IMR-90 (cell line): ENCODE measurements at regions not wholly inside any gene's neighbourhood (a gene's known extent, or its start where the extent isn't known, plus 50 kb on each side); places are given as distances from the start of the nearest gene placed in this dataset.

Experiments used
- ATAC-seq: fragments of 200-7000 bp; cut with Tn5 transposase; 2 replicates; pipeline ENCODE4 v1.9.1; 2020; ENCODE audit warnings: low read depth, mild to moderate bottlenecking, moderate library complexity
- BruUV-seq: library from RNA; stranded (reverse); fragments of 400-500 nt; replicated peaks from 2 replicates; lab custom pipeline; 2021; lab: Mats Ljungman, UMichigan
- CTCF ChIA-PET: fragments of 300-600 bp; formaldehyde crosslinking; extraction: SDS; loops from one replicate; lab custom pipeline; 2021; ENCODE audit warnings: antibody characterized with exemption; lab: Yijun Ruan, JAX
- POLR2A ChIA-PET: fragments of 300-600 bp; sonication (Branson Sonifier 250); formaldehyde crosslinking; loops from one replicate; lab custom pipeline; 2022; ENCODE audit warnings: antibody characterized with exemption; ENCODE audit not compliant: unreplicated experiment; lab: Charles Lee
- DNase-seq: peaks from one replicate; pipeline ENCODE4 v3.0.0; 2013
- H2AFZ ChIP-seq: replicated peaks from 2 replicates; pipeline ENCODE3; 2013; ENCODE audit warnings: low read length, mild to moderate bottlenecking; ENCODE audit not compliant: poor library complexity
- H2AK5ac ChIP-seq: 2 replicates; pipeline ENCODE4 v1.6.1; 2013; ENCODE audit warnings: low read depth, low read length, inconsistent platforms
- H2AK9ac ChIP-seq: replicated peaks from 2 replicates; pipeline ENCODE3; 2013; ENCODE audit warnings: mild to moderate bottlenecking, low read depth, low read length, moderate library complexity; ENCODE audit not compliant: poor library complexity
- H2BK120ac ChIP-seq: 2 replicates; pipeline ENCODE4 v1.6.1; 2013; ENCODE audit warnings: low read depth, low read length, inconsistent platforms
- H2BK15ac ChIP-seq: 3 replicates; pipeline ENCODE4 v1.6.1; 2013; ENCODE audit warnings: low read depth, low read length, inconsistent platforms
- H2BK20ac ChIP-seq: 2 replicates; pipeline ENCODE4 v1.6.1; 2013; ENCODE audit warnings: low read depth, mild to moderate bottlenecking, inconsistent platforms, low read length, moderate library complexity
- H2BK5ac ChIP-seq: 2 replicates; pipeline ENCODE4 v1.6.1; 2013; ENCODE audit warnings: mild to moderate bottlenecking, low read depth, low read length, inconsistent platforms; ENCODE audit not compliant: poor library complexity, severe bottlenecking
- H3K14ac ChIP-seq: replicated peaks from 2 replicates; pipeline ENCODE4 v1.6.1; 2013; ENCODE audit warnings: low read depth, low read length, inconsistent platforms
- H3K18ac ChIP-seq: 2 replicates; pipeline ENCODE4 v1.6.1; 2013; ENCODE audit warnings: low read depth, low read length, control low read depth
- H3K23ac ChIP-seq: 2 replicates; pipeline ENCODE4 v1.6.1; 2013; ENCODE audit warnings: low read depth, low read length, inconsistent platforms
- H3K27ac ChIP-seq: 2 replicates; pipeline ENCODE4 v1.5.1; 2013; ENCODE audit warnings: mild to moderate bottlenecking, control low read depth, low read length; ENCODE audit not compliant: insufficient read depth
- H3K27me3 ChIP-seq: 2 replicates; pipeline ENCODE4 v1.6.1; 2013; ENCODE audit warnings: low read length; ENCODE audit not compliant: control insufficient read depth, insufficient read depth
- H3K36me3 ChIP-seq: 2 replicates; pipeline ENCODE4 v1.6.1; 2013; ENCODE audit warnings: low read length, mixed read lengths; ENCODE audit not compliant: control insufficient read depth, insufficient read depth
- H3K4ac ChIP-seq: 2 replicates; pipeline ENCODE4 v1.6.1; 2013; ENCODE audit warnings: low read depth, low read length, inconsistent platforms
- H3K4me1 ChIP-seq: 2 replicates; pipeline ENCODE4 v1.6.1; 2013; ENCODE audit warnings: low read length, mixed read lengths; ENCODE audit not compliant: control insufficient read depth, insufficient read depth
- H3K4me2 ChIP-seq: 2 replicates; pipeline ENCODE4 v1.6.1; 2013; ENCODE audit warnings: low read depth, mild to moderate bottlenecking, control low read depth, low read length, moderate library complexity
- H3K4me3 ChIP-seq: 2 replicates; pipeline ENCODE4 v1.5.1; 2013; ENCODE audit warnings: low read depth, mild to moderate bottlenecking, control low read depth, low read length, moderate library complexity; ENCODE audit not compliant: insufficient read depth
- H3K56ac ChIP-seq: 2 replicates; pipeline ENCODE4 v1.6.1; 2013; ENCODE audit warnings: low read length, inconsistent platforms; ENCODE audit not compliant: insufficient read depth; ENCODE audit errors: extremely low read depth
- H3K79me1 ChIP-seq, 2 experiments: 2 replicates each; pipeline ENCODE4 v1.6.1; 2013; ENCODE audit warnings: low read length in 2 of 2, inconsistent platforms in 1 of 2, low read depth in 1 of 2
- H3K9ac ChIP-seq: 2 replicates; pipeline ENCODE4 v1.6.1; 2013; ENCODE audit warnings: low read depth, low read length, control low read depth
- H3K9me1 ChIP-seq: 2 replicates; pipeline ENCODE4 v1.6.1; 2013; ENCODE audit warnings: low read length, inconsistent platforms; ENCODE audit not compliant: insufficient read depth
- H3K9me3 ChIP-seq: 2 replicates; pipeline ENCODE4 v1.6.1; 2013; ENCODE audit warnings: low read length; ENCODE audit not compliant: control insufficient read depth, insufficient read depth
- H4K20me1 ChIP-seq: 2 replicates; pipeline ENCODE4 v1.6.1; 2013; ENCODE audit warnings: low read length, inconsistent platforms; ENCODE audit not compliant: insufficient read depth
- H4K5ac ChIP-seq: 2 replicates; pipeline ENCODE4 v1.6.1; 2013; ENCODE audit warnings: mild to moderate bottlenecking, low read depth, low read length, control low read depth
- H4K8ac ChIP-seq, 2 experiments: 2 replicates each; pipeline ENCODE4 v1.6.1; 2013; ENCODE audit warnings: low read depth in 2 of 2, low read length in 2 of 2, control low read depth in 1 of 2, inconsistent platforms in 1 of 2
- H4K91ac ChIP-seq: 2 replicates; pipeline ENCODE4 v1.6.1; 2013; ENCODE audit warnings: low read depth, low read length, inconsistent platforms; ENCODE audit not compliant: insufficient read depth
- BHLHE40 ChIP-seq: fragments of 150-350 bp; IDR thresholded peaks from 2 replicates; pipeline ENCODE4 v1.6.1; 2016; ENCODE audit warnings: mild to moderate bottlenecking, low read depth, low read length
- CEBPB ChIP-seq: IDR thresholded peaks from 2 replicates; pipeline ENCODE4 v1.6.1; 2012; ENCODE audit warnings: low read depth, low read length, improper control_type of control experiment
- CHD1 ChIP-seq: IDR thresholded peaks from 2 replicates; pipeline ENCODE4 v1.6.1; 2012; ENCODE audit warnings: low read depth, low read length, improper control_type of control experiment
- CTCF ChIP-seq: conservative IDR thresholded peaks from 2 replicates; pipeline ENCODE4 v1.5.1; 2012; ENCODE audit warnings: mild to moderate bottlenecking, low read depth, low read length, improper control_type of control experiment
- FOS ChIP-seq: fragments of 150-350 bp; IDR thresholded peaks from 2 replicates; pipeline ENCODE4 v1.6.1; 2016; ENCODE audit warnings: low read depth, low read length
- MAFK ChIP-seq: IDR thresholded peaks from 2 replicates; pipeline ENCODE4 v1.6.1; 2012; ENCODE audit warnings: low read depth, low read length, improper control_type of control experiment
- MAZ ChIP-seq: IDR thresholded peaks from 2 replicates; pipeline ENCODE4 v1.6.1; 2012; ENCODE audit warnings: low read depth, mild to moderate bottlenecking, low read length, improper control_type of control experiment, moderate library complexity, borderline replicate concordance
- MXI1 ChIP-seq: IDR thresholded peaks from 2 replicates; pipeline ENCODE4 v1.6.1; 2012; ENCODE audit warnings: low read depth, mild to moderate bottlenecking, low read length, moderate library complexity, borderline replicate concordance
- NFE2L2 ChIP-seq: fragments of 150-350 bp; IDR thresholded peaks from 2 replicates; pipeline ENCODE4 v1.6.1; 2016; ENCODE audit warnings: low read depth, mild to moderate bottlenecking, low read length
- POLR2A ChIP-seq: IDR thresholded peaks from 2 replicates; pipeline ENCODE4 v1.6.1; 2012; ENCODE audit warnings: mild to moderate bottlenecking, low read depth, low read length
- RAD21 ChIP-seq: IDR thresholded peaks from 2 replicates; pipeline ENCODE4 v1.6.1; 2012; ENCODE audit warnings: low read length, improper control_type of control experiment
- RCOR1 ChIP-seq: IDR thresholded peaks from 2 replicates; pipeline ENCODE4 v1.6.1; 2012; ENCODE audit warnings: mild to moderate bottlenecking, low read length, improper control_type of control experiment; ENCODE audit not compliant: insufficient replicate concordance
- RFX5 ChIP-seq: IDR thresholded peaks from 2 replicates; pipeline ENCODE4 v1.8.0; 2012; ENCODE audit warnings: low read depth, mild to moderate bottlenecking, low read length, moderate library complexity
- SMC3 ChIP-seq: fragments of 150-350 bp; IDR thresholded peaks from 2 replicates; pipeline ENCODE4 v1.6.1; 2016; ENCODE audit warnings: low read depth, mild to moderate bottlenecking, antibody characterized with exemption, low read length, moderate library complexity
- USF2 ChIP-seq: fragments of 150-350 bp; IDR thresholded peaks from 2 replicates; pipeline ENCODE4 v1.6.1; 2017; ENCODE audit warnings: mild to moderate bottlenecking, antibody characterized with exemption, low read length, low read depth
- WGBS, 2 experiments: methylation state at CpG; one replicate each; pipeline versions ENCODE4 v1.1.5 to v1.1.7; 2013; ENCODE audit warnings: missing lambda C conversion rate in 2 of 2; ENCODE audit not compliant: insufficient read length in 1 of 2; ENCODE audit errors: extremely low coverage in 2 of 2; 5-methylcytosine and 5-hydroxymethylcytosine counted together
- dilution Hi-C: fragments of 300-500 bp; cut with HindIII; formaldehyde crosslinking; loops from one replicate; pipeline ENCODE4 v1.14.3; 2018; ENCODE audit warnings: low sequenced_read_pairs; ENCODE audit not compliant: unreplicated experiment
- in situ Hi-C: fragments of 300-500 bp; cut with MboI; formaldehyde crosslinking; loops from 3 replicates; pipeline ENCODE4 v1.14.3; 2019; ENCODE audit warnings: low sequenced_read_pairs, inconsistent platforms, mixed read lengths
- intact Hi-C: fragments of 100-400 bp; cut with micrococcal nuclease; formaldehyde crosslinking; loops from 2 replicates; pipeline ENCODE4 v1.10.0; 2022

GRCh38 chr5:125412561-125413495 is 666.4 kb upstream of the ZNF608 start:
- peak overlapping the region; percentile 92 for H2BK120ac ChIP-seq
- H4K20me1 ChIP-seq = no peaks in the 10 kb centered on the region
- no peak overlapping the region for H3K14ac ChIP-seq
- H4K91ac ChIP-seq = no peak overlapping the region
- H3K56ac ChIP-seq = no peak overlapping the region
- no TSS peak for BruUV-seq
- H3K27ac ChIP-seq = no peak overlapping the region
- H3K9me1 ChIP-seq = 0 out of 2 replicates have a peak, but pooled peaks cover 5% of the 10 kb centered on the region
- H3K4me2 ChIP-seq = peak overlapping the region; percentile 41
- intact Hi-C loops = loop anchor here (1.0 to 5.0 kb wide), 6 partner anchors 71 to 761 kb away; no protein-coding TSS in a partner anchor
- in situ Hi-C loops = loop anchor here (10.0 kb wide), 1 partner anchor 668 kb away; the partner anchor contains the start of gene ZNF608
- DNase-seq = peak; percentile 91
- H3K18ac ChIP-seq = no peak overlapping the region
- ChIA-PET POLR2A (no interaction called here), CTCF (interaction anchor here (0.6 to 1.0 kb wide), 4 partner anchors 13 to 336 kb away, joined by 3 to 4 read pairs (median 4); no protein-coding TSS in a partner anchor)
- H4K5ac ChIP-seq = no peak overlapping the region
- peak; percentile 84 for ATAC-seq
- no peaks in the 10 kb centered on the region for H3K9me3 ChIP-seq
- H3K23ac ChIP-seq = no peak overlapping the region
- WGBS, 2 experiments = 20% methylated on average over 1 of the region's 14 CpGs; no CpG with 5 or more reads in 1 of the 2 experiments
- no peak overlapping the region for H2AK5ac ChIP-seq
- H3K4ac ChIP-seq = peak overlapping the region; percentile 71
- peak overlapping the region; percentile 77 for H2AFZ ChIP-seq
- dilution Hi-C loops = no loop called here
- no peaks in the 10 kb centered on the region for H3K36me3 ChIP-seq
- peak overlapping the region; percentile 24; the same call in 1 of the 3 replicates for H2BK15ac ChIP-seq
- H3K27me3 ChIP-seq = no peaks in the 10 kb centered on the region
- no peak overlapping the region for H2AK9ac ChIP-seq
- peak overlapping the region; percentile 10; the same call in 1 of the 2 replicates for H3K4me3 ChIP-seq
- H2BK5ac ChIP-seq = no peak overlapping the region
- peak overlapping the region in 1 of 2 experiments; percentile 30; a peak in 1 of 4 replicates for H4K8ac ChIP-seq
- peak overlapping the region; percentile 93; the same call in 1 of the 2 replicates for H2BK20ac ChIP-seq
- H3K79me1 ChIP-seq = no peaks in the 10 kb centered on the region
- H3K9ac ChIP-seq = no peak overlapping the region
- peaks cover 20% of the 10 kb centered on the region for H3K4me1 ChIP-seq
- TF ChIP-seq MAZ (no peak), RFX5 (no peak), SMC3 (peak; percentile 43), CEBPB (no peak), MXI1 (no peak), RAD21 (peak; percentile 55), POLR2A (no peak), CHD1 (no peak), USF2 (peak; percentile 45), FOS (no peak), NFE2L2 (no peak), CTCF (peak; percentile 42), BHLHE40 (no peak), RCOR1 (no peak), MAFK (no peak)
